ENCODE measurements at regions not wholly inside any gene's neighbourhood (a gene's known extent, or its start where the extent isn't known, plus 50 kb on each side); places are given as distances from the start of the nearest gene placed in this dataset.

DNA sequence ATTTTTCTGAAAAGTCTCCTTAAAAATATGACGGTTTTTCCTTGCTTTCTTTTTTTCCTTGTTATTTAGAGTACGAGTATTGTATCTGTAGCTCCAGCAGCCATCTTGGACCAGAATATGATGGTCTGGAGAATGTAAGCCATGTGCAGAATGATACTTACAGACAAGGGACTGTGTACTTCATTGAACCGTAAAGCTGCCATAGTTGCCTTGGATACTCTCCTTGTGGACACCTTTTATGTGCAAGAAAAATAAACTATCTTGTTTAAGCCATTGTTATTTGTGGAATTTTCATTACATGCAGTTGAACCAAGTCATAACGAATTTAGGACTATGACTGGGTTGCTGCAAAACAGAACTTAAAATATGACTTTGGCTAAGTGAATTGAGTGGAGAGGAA, 485.8 kb upstream of the CITED2 start:
- Histone ChIP-seq H3K9me2 (replicated peaks; ENCODE audit: insufficient read depth, low read length) (no peaks in the 10 kb centered on the region), H3K9me3 (ENCODE audit: insufficient read depth, low read length) (no peaks in the 10 kb centered on the region), H3K27me3 (ENCODE audit: low read length) (no peaks in the 10 kb centered on the region), H2AFZ (ENCODE audit: low read depth, low read length, severe bottlenecking) (no peak overlapping the region), H3F3A (ENCODE audit: insufficient read depth) (no peaks in the 10 kb centered on the region), H3K79me2 (ENCODE audit: insufficient read depth, low read length) (no peaks in the 10 kb centered on the region), H3K36me3 (ENCODE audit: low read length) (no peaks in the 10 kb centered on the region), H3K9ac (ENCODE audit: low read length) (no peak overlapping the region), H3K4me3 (ENCODE audit: insufficient read depth, low read length, poor library complexity, severe bottlenecking) (no peak overlapping the region), H3K4me2 (ENCODE audit: low read depth, low read length, poor library complexity, severe bottlenecking) (no peak overlapping the region), H4K20me1 (ENCODE audit: low read depth, low read length) (no peaks in the 10 kb centered on the region), H3K27ac (ENCODE audit: low read depth, low read length) (no peak overlapping the region)
- no peak for TF ChIP-seq EZH2phosphoT487 (conservative IDR thresholded peaks at IDR 0.05; ENCODE audit: low read length)
- TF ChIP-seq, protein P1, sequence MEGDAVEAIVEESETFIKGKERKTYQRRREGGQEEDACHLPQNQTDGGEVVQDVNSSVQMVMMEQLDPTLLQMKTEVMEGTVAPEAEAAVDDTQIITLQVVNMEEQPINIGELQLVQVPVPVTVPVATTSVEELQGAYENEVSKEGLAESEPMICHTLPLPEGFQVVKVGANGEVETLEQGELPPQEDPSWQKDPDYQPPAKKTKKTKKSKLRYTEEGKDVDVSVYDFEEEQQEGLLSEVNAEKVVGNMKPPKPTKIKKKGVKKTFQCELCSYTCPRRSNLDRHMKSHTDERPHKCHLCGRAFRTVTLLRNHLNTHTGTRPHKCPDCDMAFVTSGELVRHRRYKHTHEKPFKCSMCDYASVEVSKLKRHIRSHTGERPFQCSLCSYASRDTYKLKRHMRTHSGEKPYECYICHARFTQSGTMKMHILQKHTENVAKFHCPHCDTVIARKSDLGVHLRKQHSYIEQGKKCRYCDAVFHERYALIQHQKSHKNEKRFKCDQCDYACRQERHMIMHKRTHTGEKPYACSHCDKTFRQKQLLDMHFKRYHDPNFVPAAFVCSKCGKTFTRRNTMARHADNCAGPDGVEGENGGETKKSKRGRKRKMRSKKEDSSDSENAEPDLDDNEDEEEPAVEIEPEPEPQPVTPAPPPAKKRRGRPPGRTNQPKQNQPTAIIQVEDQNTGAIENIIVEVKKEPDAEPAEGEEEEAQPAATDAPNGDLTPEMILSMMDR (IDR thresholded peaks at IDR 0.05; ENCODE audit: insufficient read depth, low read length, poor library complexity, severe bottlenecking), result no peak

DNA sequence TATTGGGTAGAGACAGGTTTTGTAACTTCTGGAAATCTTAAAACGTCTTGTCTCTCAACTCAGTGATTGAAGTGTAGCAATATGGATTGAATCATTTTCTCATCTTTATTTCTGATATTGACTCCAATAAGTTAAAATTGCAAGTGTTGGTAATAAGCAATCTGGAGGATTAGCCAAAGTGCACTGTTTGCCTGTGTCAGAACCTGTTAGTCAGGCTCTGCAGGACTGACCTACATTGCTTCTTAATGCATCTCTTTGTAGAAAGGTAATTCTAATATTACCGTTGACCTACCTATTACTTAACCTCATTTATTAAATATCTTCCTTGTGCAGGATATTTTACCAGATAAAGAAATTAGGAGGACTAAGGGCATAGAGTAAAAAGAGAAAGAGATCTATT, 484.0 kb upstream of the CITED2 start:
- Histone ChIP-seq H3K4me3 (ENCODE audit: insufficient read depth, low read length, poor library complexity, severe bottlenecking) (no peak overlapping the region), H4K20me1 (ENCODE audit: low read depth, low read length) (no peaks in the 10 kb centered on the region), H3K79me2 (ENCODE audit: insufficient read depth, low read length) (no peaks in the 10 kb centered on the region), H3F3A (ENCODE audit: insufficient read depth) (no peaks in the 10 kb centered on the region), H3K4me2 (ENCODE audit: low read depth, low read length, poor library complexity, severe bottlenecking) (no peak overlapping the region), H3K9me3 (ENCODE audit: insufficient read depth, low read length) (no peaks in the 10 kb centered on the region), H3K9ac (ENCODE audit: low read length) (no peak overlapping the region), H2AFZ (ENCODE audit: low read depth, low read length, severe bottlenecking) (no peak overlapping the region), H3K27me3 (ENCODE audit: low read length) (no peaks in the 10 kb centered on the region), H3K9me2 (replicated peaks; ENCODE audit: insufficient read depth, low read length) (no peaks in the 10 kb centered on the region), H3K36me3 (ENCODE audit: low read length) (no peaks in the 10 kb centered on the region), H3K27ac (ENCODE audit: low read depth, low read length) (no peak overlapping the region)
- TF ChIP-seq EZH2phosphoT487 (conservative IDR thresholded peaks at IDR 0.05; ENCODE audit: low read length), result no peak
- TF ChIP-seq, protein P1 (IDR thresholded peaks at IDR 0.05; ENCODE audit: insufficient read depth, low read length, poor library complexity, severe bottlenecking), result no peak

DNA sequence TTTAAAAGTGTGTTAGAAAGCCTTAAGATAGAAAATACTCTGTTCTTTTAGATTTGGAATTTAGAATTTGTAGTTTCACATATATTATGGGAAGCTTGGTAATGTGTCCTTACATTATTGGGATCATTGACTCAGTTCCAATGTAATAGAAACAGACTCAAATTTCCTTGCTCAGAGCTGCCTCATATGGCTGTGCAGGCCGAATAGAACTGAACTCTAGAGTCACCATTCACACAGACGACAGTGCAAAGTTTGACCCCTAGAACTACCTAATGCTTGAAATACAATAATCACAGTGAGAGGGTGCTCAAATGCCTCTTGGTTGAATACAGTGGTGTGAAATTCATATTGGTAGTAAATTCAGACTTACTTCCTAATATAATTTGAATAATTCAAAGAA, 482.7 kb upstream of the CITED2 start:
- Histone ChIP-seq H3K9me3 (ENCODE audit: insufficient read depth, low read length) (no peaks in the 10 kb centered on the region), H3F3A (ENCODE audit: insufficient read depth) (no peaks in the 10 kb centered on the region), H3K9ac (ENCODE audit: low read length) (no peak overlapping the region), H3K27ac (ENCODE audit: low read depth, low read length) (no peak overlapping the region), H4K20me1 (ENCODE audit: low read depth, low read length) (no peaks in the 10 kb centered on the region), H3K4me2 (ENCODE audit: low read depth, low read length, poor library complexity, severe bottlenecking) (no peak overlapping the region), H3K36me3 (ENCODE audit: low read length) (no peaks in the 10 kb centered on the region), H3K9me2 (replicated peaks; ENCODE audit: insufficient read depth, low read length) (no peaks in the 10 kb centered on the region), H3K4me3 (ENCODE audit: insufficient read depth, low read length, poor library complexity, severe bottlenecking) (no peak overlapping the region), H2AFZ (ENCODE audit: low read depth, low read length, severe bottlenecking) (no peak overlapping the region), H3K79me2 (ENCODE audit: insufficient read depth, low read length) (no peaks in the 10 kb centered on the region), H3K27me3 (ENCODE audit: low read length) (no peaks in the 10 kb centered on the region)
- TF ChIP-seq EZH2phosphoT487 (conservative IDR thresholded peaks at IDR 0.05; ENCODE audit: low read length), result no peak
- TF ChIP-seq, protein P1 (IDR thresholded peaks at IDR 0.05; ENCODE audit: insufficient read depth, low read length, poor library complexity, severe bottlenecking), result no peak
